Muscle of leg (tissue), 3 donors: ENCODE measurements at regions not wholly inside any gene's neighbourhood (a gene's known extent, or its start where the extent isn't known, plus 50 kb on each side); places are given as distances from the start of the nearest gene placed in this dataset.

ENCODE experiments used
- DNase-seq: peaks from one replicate; pipeline ENCODE4 v3.0.0; 2013
- H3K27ac ChIP-seq: one replicate; pipeline ENCODE4 v1.5.1; 2013; ENCODE audit warnings: mild to moderate bottlenecking, low read length, control low read depth
- H3K27me3 ChIP-seq: one replicate; pipeline ENCODE4 v1.6.1; 2013; ENCODE audit warnings: low read length; ENCODE audit not compliant: control insufficient read depth, insufficient read depth
- H3K36me3 ChIP-seq: one replicate; pipeline ENCODE4 v1.6.1; 2013; ENCODE audit warnings: low read length; ENCODE audit not compliant: control insufficient read depth, insufficient read depth
- H3K4me1 ChIP-seq: one replicate; pipeline ENCODE4 v1.6.1; 2013; ENCODE audit warnings: low read length; ENCODE audit not compliant: control insufficient read depth, insufficient read depth
- H3K4me3 ChIP-seq: one replicate; pipeline ENCODE4 v1.5.1; 2013; ENCODE audit warnings: low read length, control low read depth
- H3K9me3 ChIP-seq: replicated peaks from 2 replicates; pipeline ENCODE4 v1.6.1; 2013; ENCODE audit warnings: low read depth, low read length; ENCODE audit not compliant: control insufficient read depth
- WGBS: methylation state at CpG from one replicate; pipeline ENCODE4 v1.1.5; 2013; ENCODE audit warnings: missing lambda C conversion rate; ENCODE audit not compliant: insufficient coverage; 5-methylcytosine and 5-hydroxymethylcytosine counted together

GRCh38 chr4:57378766-57379165 lies 268.6 kb upstream of the IGFBP7 start:
- Histone ChIP-seq H3K4me1 (no peaks in the 10 kb centered on the region), H3K9me3 (no peaks in the 10 kb centered on the region), H3K4me3 (no peak overlapping the region), H3K27ac (no peak overlapping the region), H3K36me3 (no peaks in the 10 kb centered on the region), H3K27me3 (no peaks in the 10 kb centered on the region)
- DNase-seq, result no peak
- WGBS, result no CpG with 5 or more reads among the region's 3 CpGs

- no peak overlapping the region for H3K27ac ChIP-seq
- H3K4me3 ChIP-seq, result no peak overlapping the region
- WGBS, result 100% methylated on average over 1 of the region's 1 CpG
- H3K4me1 ChIP-seq, result no peaks in the 10 kb centered on the region
- H3K9me3 ChIP-seq, result no peaks in the 10 kb centered on the region
- no peaks in the 10 kb centered on the region for H3K36me3 ChIP-seq
- no peaks in the 10 kb centered on the region for H3K27me3 ChIP-seq
- no peak for DNase-seq
Observed at GRCh38 chr4:57374866-57375595, 264.8 kb upstream of the IGFBP7 start.

- Histone ChIP-seq H3K36me3 (no peaks in the 10 kb centered on the region), H3K4me3 (no peak overlapping the region), H3K27ac (no peak overlapping the region), H3K27me3 (no peaks in the 10 kb centered on the region), H3K4me1 (no peaks in the 10 kb centered on the region), H3K9me3 (no peaks in the 10 kb centered on the region)
- DNase-seq, result no peak
- WGBS, result 100% methylated on average over 1 of the region's 1 CpG
Observed at GRCh38 chr4:57373991-57374390, 263.8 kb upstream of the IGFBP7 start.

GRCh38 chr4:57371671-57372070 lies 261.5 kb upstream of the IGFBP7 start:
- WGBS, result 88% methylated on average over 3 of the region's 4 CpGs
- DNase-seq, result no peak
- no peak overlapping the region for H3K4me3 ChIP-seq
- H3K9me3 ChIP-seq, result no peaks in the 10 kb centered on the region
- H3K36me3 ChIP-seq, result no peaks in the 10 kb centered on the region
- no peak overlapping the region for H3K27ac ChIP-seq
- H3K4me1 ChIP-seq, result no peaks in the 10 kb centered on the region
- no peaks in the 10 kb centered on the region for H3K27me3 ChIP-seq

- Histone ChIP-seq H3K36me3 (no peaks in the 10 kb centered on the region), H3K4me3 (no peak overlapping the region), H3K9me3 (no peaks in the 10 kb centered on the region), H3K27ac (no peak overlapping the region), H3K4me1 (no peaks in the 10 kb centered on the region), H3K27me3 (no peaks in the 10 kb centered on the region)
- no peak for DNase-seq
- WGBS, result no CpG with 5 or more reads among the region's 3 CpGs
Observed at GRCh38 chr4:57370691-57371090, 260.5 kb upstream of the IGFBP7 start.

GRCh38 chr4:57369446-57369845 lies 259.3 kb upstream of the IGFBP7 start:
- no peaks in the 10 kb centered on the region for H3K36me3 ChIP-seq
- H3K9me3 ChIP-seq, result no peaks in the 10 kb centered on the region
- no CpG with 5 or more reads among the region's 1 CpG for WGBS
- no peaks in the 10 kb centered on the region for H3K4me1 ChIP-seq
- H3K4me3 ChIP-seq, result no peak overlapping the region
- H3K27me3 ChIP-seq, result no peaks in the 10 kb centered on the region
- DNase-seq, result no peak
- no peak overlapping the region for H3K27ac ChIP-seq

GRCh38 chr4:57364255-57364654 lies 254.1 kb upstream of the IGFBP7 start:
- H3K27me3 ChIP-seq, result no peaks in the 10 kb centered on the region
- DNase-seq, result no peak
- H3K27ac ChIP-seq, result no peak overlapping the region
- H3K9me3 ChIP-seq, result no peaks in the 10 kb centered on the region
- H3K36me3 ChIP-seq, result no peaks in the 10 kb centered on the region
- no CpG with 5 or more reads among the region's 1 CpG for WGBS
- no peak overlapping the region for H3K4me3 ChIP-seq
- no peaks in the 10 kb centered on the region for H3K4me1 ChIP-seq

GRCh38 chr4:57363346-57363745 lies 253.2 kb upstream of the IGFBP7 start:
- WGBS, result no CpG with 5 or more reads among the region's 1 CpG
- DNase-seq, result peak; percentile 18
- Histone ChIP-seq H3K36me3 (no peaks in the 10 kb centered on the region), H3K4me3 (no peak overlapping the region), H3K27me3 (no peaks in the 10 kb centered on the region), H3K9me3 (no peaks in the 10 kb centered on the region), H3K4me1 (no peaks in the 10 kb centered on the region), H3K27ac (no peak overlapping the region)

- Histone ChIP-seq H3K9me3 (no peaks in the 10 kb centered on the region), H3K4me3 (no peak overlapping the region), H3K36me3 (no peaks in the 10 kb centered on the region), H3K4me1 (no peaks in the 10 kb centered on the region), H3K27me3 (no peaks in the 10 kb centered on the region), H3K27ac (no peak overlapping the region)
- WGBS, result no CpG with 5 or more reads among the region's 2 CpGs
- no peak for DNase-seq
Observed at GRCh38 chr4:57360681-57361080, 250.5 kb upstream of the IGFBP7 start.

GRCh38 chr4:57355101-57355665 lies 245.0 kb upstream of the IGFBP7 start:
- H3K4me1 ChIP-seq, result no peaks in the 10 kb centered on the region
- H3K4me3 ChIP-seq, result no peak overlapping the region
- no peaks in the 10 kb centered on the region for H3K27me3 ChIP-seq
- no peak for DNase-seq
- no CpG with 5 or more reads among the region's 4 CpGs for WGBS
- no peaks in the 10 kb centered on the region for H3K36me3 ChIP-seq
- H3K27ac ChIP-seq, result no peak overlapping the region
- no peaks in the 10 kb centered on the region for H3K9me3 ChIP-seq
